GM21737 (cell line): ENCODE measurements at regions not wholly inside any gene's neighbourhood (a gene's known extent, or its start where the extent isn't known, plus 50 kb on each side); places are given as distances from the start of the nearest gene placed in this dataset.

Source experiments
- ATAC-seq: cut with Tn5 transposase; IDR thresholded peaks from one replicate; pipeline ENCODE4 v1.9.1; 2021; ENCODE audit warnings: mild to moderate bottlenecking, moderate library complexity; ENCODE audit not compliant: unreplicated experiment

- ATAC-seq, result no peak
These were observed 123.3 kb upstream of the GGTLC1 start for GRCh38 chr20:24111858-24112257.

GRCh38 chr20:24109537-24109936, 121.0 kb upstream of the GGTLC1 start:
- no peak for ATAC-seq

GRCh38 chr20:24109008-24109407, 120.4 kb upstream of the GGTLC1 start:
- no peak for ATAC-seq

GRCh38 chr20:24108581-24108980, 120.0 kb upstream of the GGTLC1 start:
- ATAC-seq, result no peak

- no peak for ATAC-seq
These were observed 118.3 kb upstream of the GGTLC1 start for GRCh38 chr20:24106801-24107445.

- no peak for ATAC-seq
These were observed 117.7 kb upstream of the GGTLC1 start for GRCh38 chr20:24106150-24106800.

- no peak for ATAC-seq
These were observed 114.3 kb upstream of the GGTLC1 start for GRCh38 chr20:24102749-24103333.

GRCh38 chr20:24102290-24102689, 113.7 kb upstream of the GGTLC1 start:
- ATAC-seq, result no peak

GRCh38 chr20:24100370-24101011, 111.9 kb upstream of the GGTLC1 start:
- ATAC-seq, result peak; percentile 81

- no peak for ATAC-seq
These were observed 110.3 kb upstream of the GGTLC1 start for GRCh38 chr20:24098886-24099285.

GRCh38 chr20:24097506-24098245, 109.1 kb upstream of the GGTLC1 start:
- ATAC-seq, result no peak

GRCh38 chr20:24096864-24097450, 108.4 kb upstream of the GGTLC1 start:
- ATAC-seq, result no peak

- no peak for ATAC-seq
These were observed 107.7 kb upstream of the GGTLC1 start for GRCh38 chr20:24096264-24096663.

- no peak for ATAC-seq
These were observed 107.2 kb upstream of the GGTLC1 start for GRCh38 chr20:24095756-24096155.

GRCh38 chr20:24095303-24095702, 106.7 kb upstream of the GGTLC1 start:
- no peak for ATAC-seq

- no peak for ATAC-seq
These were observed 101.0 kb upstream of the GGTLC1 start for GRCh38 chr20:24089576-24089975.

- ATAC-seq, result no peak
These were observed 97.5 kb upstream of the GGTLC1 start for GRCh38 chr20:24086121-24086520.

GRCh38 chr20:24084281-24084680, 95.7 kb upstream of the GGTLC1 start:
- ATAC-seq, result no peak

- no peak for ATAC-seq
These were observed 92.5 kb upstream of the GGTLC1 start for GRCh38 chr20:24081077-24081476.

- ATAC-seq, result no peak
These were observed 91.3 kb upstream of the GGTLC1 start for GRCh38 chr20:24079661-24080412.
